ENCODE measurements at regions not wholly inside any gene's neighbourhood (a gene's known extent, or its start where the extent isn't known, plus 50 kb on each side); places are given as distances from the start of the nearest gene placed in this dataset.

- no peak for TF ChIP-seq CTCF (IDR thresholded peaks at IDR 0.05)
- Histone ChIP-seq H3K4me1 (no peaks in the 10 kb centered on the region), H3K27me3 (ENCODE audit: low read depth) (no peaks in the 10 kb centered on the region), H3K36me3 (no peaks in the 10 kb centered on the region), H3K27ac (no peak overlapping the region), H3K9me3 (peaks cover 9% of the 10 kb centered on the region), H3K4me3 (no peak overlapping the region)
- ATAC-seq (no peak), DNase-seq (no peak)
- intact Hi-C loops (cut with DNase I): no loop called here
Observed at GRCh38 chr2:150994076-150994475, 267.6 kb downstream of the RBM43 start.

- ATAC-seq (no peak), DNase-seq (no peak)
- no peak for TF ChIP-seq CTCF (IDR thresholded peaks at IDR 0.05)
- Histone ChIP-seq H3K9me3 (peaks cover 9% of the 10 kb centered on the region), H3K36me3 (no peaks in the 10 kb centered on the region), H3K4me3 (no peak overlapping the region), H3K27ac (no peak overlapping the region), H3K4me1 (no peaks in the 10 kb centered on the region), H3K27me3 (ENCODE audit: low read depth) (no peaks in the 10 kb centered on the region)
- intact Hi-C loops (cut with DNase I): no loop called here
Observed at GRCh38 chr2:150989969-150990368, 271.7 kb downstream of the RBM43 start.

GRCh38 chr2:150985741-150986140, 275.9 kb downstream of the RBM43 start:
- no peaks in the 10 kb centered on the region for H3K36me3 ChIP-seq
- no peak for TF ChIP-seq CTCF (IDR thresholded peaks at IDR 0.05)
- H3K27ac ChIP-seq: no peak overlapping the region
- no peaks in the 10 kb centered on the region for H3K27me3 ChIP-seq (ENCODE audit: low read depth)
- intact Hi-C loops (cut with DNase I): no loop called here
- H3K4me3 ChIP-seq: no peak overlapping the region
- no peak for DNase-seq
- peaks cover 8% of the 10 kb centered on the region for H3K9me3 ChIP-seq
- ATAC-seq: peak in 1 of 2 donors; percentile 45
- H3K4me1 ChIP-seq: no peaks in the 10 kb centered on the region

GRCh38 chr2:150983314-150983897, 278.3 kb downstream of the RBM43 start:
- no peak for ATAC-seq
- TF ChIP-seq CTCF (IDR thresholded peaks at IDR 0.05): no peak
- DNase-seq: no peak
- H3K4me3 ChIP-seq: no peak overlapping the region
- no peaks in the 10 kb centered on the region for H3K36me3 ChIP-seq
- no peaks in the 10 kb centered on the region for H3K27me3 ChIP-seq (ENCODE audit: low read depth)
- intact Hi-C loops (cut with DNase I): no loop called here
- no peaks in the 10 kb centered on the region for H3K9me3 ChIP-seq
- no peaks in the 10 kb centered on the region for H3K4me1 ChIP-seq
- no peak overlapping the region for H3K27ac ChIP-seq

GRCh38 chr2:150981826-150982225, 279.8 kb downstream of the RBM43 start:
- no peak for TF ChIP-seq CTCF (IDR thresholded peaks at IDR 0.05)
- intact Hi-C loops (cut with DNase I): no loop called here
- no peaks in the 10 kb centered on the region for H3K4me1 ChIP-seq
- DNase-seq (no peak), ATAC-seq (no peak)
- H3K36me3 ChIP-seq: no peaks in the 10 kb centered on the region
- H3K27ac ChIP-seq: no peak overlapping the region
- H3K9me3 ChIP-seq: no peaks in the 10 kb centered on the region
- no peaks in the 10 kb centered on the region for H3K27me3 ChIP-seq (ENCODE audit: low read depth)
- H3K4me3 ChIP-seq: no peak overlapping the region

GRCh38 chr2:150978053-150978452, 283.6 kb downstream of the RBM43 start:
- Histone ChIP-seq H3K36me3 (no peaks in the 10 kb centered on the region), H3K27ac (no peak overlapping the region), H3K4me1 (no peaks in the 10 kb centered on the region), H3K9me3 (no peaks in the 10 kb centered on the region), H3K4me3 (no peak overlapping the region), H3K27me3 (ENCODE audit: low read depth) (no peaks in the 10 kb centered on the region)
- ATAC-seq (no peak), DNase-seq (no peak)
- TF ChIP-seq CTCF (IDR thresholded peaks at IDR 0.05): no peak
- intact Hi-C loops (cut with DNase I): no loop called here

Data from lower lobe of right lung (tissue), 2 donors.